ENCODE measurements at regions not wholly inside any gene's neighbourhood (a gene's known extent, or its start where the extent isn't known, plus 50 kb on each side); places are given as distances from the start of the nearest gene placed in this dataset.
"Not testable (repeated sequence)": the region's sequence is repeated elsewhere in the genome, so short reads cannot be mapped to it uniquely, and the experiment has no call there.

- Histone ChIP-seq H3K27ac (ENCODE audit: low read depth, low read length, poor library complexity, severe bottlenecking) (no peak overlapping the region), H3K36me3 (ENCODE audit: insufficient read depth, low read length) (no peaks in the 10 kb centered on the region), H3K4me2 (ENCODE audit: low read length) (no peak overlapping the region), H2AFZ (ENCODE audit: low read length) (no peak overlapping the region), H3K9me3 (ENCODE audit: low read length) (no peaks in the 10 kb centered on the region), H3K4me1 (ENCODE audit: insufficient read depth, low read length, poor library complexity, severe bottlenecking) (no peaks in the 10 kb centered on the region), H3K4me3 (ENCODE audit: low read depth, low read length, poor library complexity, severe bottlenecking) (no peak overlapping the region), H4K20me1 (ENCODE audit: insufficient read depth, low read length) (no peaks in the 10 kb centered on the region), H3K79me2 (ENCODE audit: insufficient read depth, low read depth, low read length) (no peaks in the 10 kb centered on the region), H3K9me2 (ENCODE audit: insufficient read depth, low read length) (no peaks in the 10 kb centered on the region)
- POLR2A ChIA-PET: no interaction called here
- CTCF ChIA-PET (ENCODE audit: unreplicated experiment): no interaction called here
- DNase-seq (ENCODE audit: low spot score): no peak
- intact Hi-C loops (cut with micrococcal nuclease; ENCODE audit: unreplicated experiment): no loop called here
- BruUV-seq (replicated peaks): no TSS peak
- TF ChIP-seq EZH2phosphoT487 (IDR thresholded peaks at IDR 0.05; ENCODE audit: borderline replicate concordance, low read depth, low read length): no peak
- TF ChIP-seq, protein P1, sequence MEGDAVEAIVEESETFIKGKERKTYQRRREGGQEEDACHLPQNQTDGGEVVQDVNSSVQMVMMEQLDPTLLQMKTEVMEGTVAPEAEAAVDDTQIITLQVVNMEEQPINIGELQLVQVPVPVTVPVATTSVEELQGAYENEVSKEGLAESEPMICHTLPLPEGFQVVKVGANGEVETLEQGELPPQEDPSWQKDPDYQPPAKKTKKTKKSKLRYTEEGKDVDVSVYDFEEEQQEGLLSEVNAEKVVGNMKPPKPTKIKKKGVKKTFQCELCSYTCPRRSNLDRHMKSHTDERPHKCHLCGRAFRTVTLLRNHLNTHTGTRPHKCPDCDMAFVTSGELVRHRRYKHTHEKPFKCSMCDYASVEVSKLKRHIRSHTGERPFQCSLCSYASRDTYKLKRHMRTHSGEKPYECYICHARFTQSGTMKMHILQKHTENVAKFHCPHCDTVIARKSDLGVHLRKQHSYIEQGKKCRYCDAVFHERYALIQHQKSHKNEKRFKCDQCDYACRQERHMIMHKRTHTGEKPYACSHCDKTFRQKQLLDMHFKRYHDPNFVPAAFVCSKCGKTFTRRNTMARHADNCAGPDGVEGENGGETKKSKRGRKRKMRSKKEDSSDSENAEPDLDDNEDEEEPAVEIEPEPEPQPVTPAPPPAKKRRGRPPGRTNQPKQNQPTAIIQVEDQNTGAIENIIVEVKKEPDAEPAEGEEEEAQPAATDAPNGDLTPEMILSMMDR (conservative IDR thresholded peaks at IDR 0.05; ENCODE audit: low read length): no peak
Measured at GRCh38 chr3:77746892-77747291, 707.0 kb downstream of the ROBO2 start.

- H3K36me3 ChIP-seq (ENCODE audit: insufficient read depth, low read length); H4K20me1 ChIP-seq (ENCODE audit: insufficient read depth, low read length); H3K4me2 ChIP-seq (ENCODE audit: low read length); H2AFZ ChIP-seq (ENCODE audit: low read length); H3K79me2 ChIP-seq (ENCODE audit: insufficient read depth, low read depth, low read length); H3K9me2 ChIP-seq (ENCODE audit: insufficient read depth, low read length); H3K4me3 ChIP-seq (ENCODE audit: low read depth, low read length, poor library complexity, severe bottlenecking); CTCF ChIA-PET (ENCODE audit: unreplicated experiment); H3K27ac ChIP-seq (ENCODE audit: low read depth, low read length, poor library complexity, severe bottlenecking); BruUV-seq (replicated peaks); H3K9me3 ChIP-seq (ENCODE audit: low read length); DNase-seq (ENCODE audit: low spot score); H3K4me1 ChIP-seq (ENCODE audit: insufficient read depth, low read length, poor library complexity, severe bottlenecking); intact Hi-C loops (cut with micrococcal nuclease; ENCODE audit: unreplicated experiment): not testable (repeated sequence)
- POLR2A ChIA-PET: interaction anchor here (0.5 kb wide), 1 partner anchor 306 kb away, joined by 3 read pairs; no protein-coding TSS in a partner anchor
Measured at GRCh38 chr3:77756397-77756975, 716.6 kb downstream of the ROBO2 start.

DNA sequence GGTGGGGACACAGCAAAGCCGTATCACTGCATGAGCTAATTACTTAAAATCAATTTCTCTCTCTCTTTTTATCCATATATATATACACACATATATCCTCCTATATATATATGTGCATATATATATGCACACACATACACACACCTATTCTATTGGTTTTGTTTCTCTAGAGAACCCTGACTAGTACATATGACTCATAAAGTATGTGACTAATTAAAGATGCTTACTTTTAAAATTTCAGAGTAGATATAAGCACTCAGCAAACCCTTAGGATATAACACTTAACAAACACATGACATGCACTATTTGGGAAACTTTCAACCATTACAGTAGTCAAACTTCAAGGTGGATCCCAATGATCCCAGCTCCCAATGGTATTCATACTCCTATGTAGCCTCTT is 732.6 kb downstream of the ROBO2 start:
- DNase-seq (ENCODE audit: low spot score): no peak
- no peaks in the 10 kb centered on the region for H3K4me1 ChIP-seq (ENCODE audit: insufficient read depth, low read length, poor library complexity, severe bottlenecking)
- no peaks in the 10 kb centered on the region for H3K79me2 ChIP-seq (ENCODE audit: insufficient read depth, low read depth, low read length)
- H3K9me2 ChIP-seq (ENCODE audit: insufficient read depth, low read length): no peaks in the 10 kb centered on the region
- no TSS peak for BruUV-seq (replicated peaks)
- no peaks in the 10 kb centered on the region for H3K36me3 ChIP-seq (ENCODE audit: insufficient read depth, low read length)
- TF ChIP-seq, protein P1 (conservative IDR thresholded peaks at IDR 0.05; ENCODE audit: low read length): no peak
- no peak for TF ChIP-seq EZH2phosphoT487 (IDR thresholded peaks at IDR 0.05; ENCODE audit: borderline replicate concordance, low read depth, low read length)
- H3K27ac ChIP-seq (ENCODE audit: low read depth, low read length, poor library complexity, severe bottlenecking): no peak overlapping the region
- ChIA-PET CTCF (ENCODE audit: unreplicated experiment) (no interaction called here), POLR2A (no interaction called here)
- intact Hi-C loops (cut with micrococcal nuclease; ENCODE audit: unreplicated experiment): no loop called here
- no peaks in the 10 kb centered on the region for H3K9me3 ChIP-seq (ENCODE audit: low read length)
- H4K20me1 ChIP-seq (ENCODE audit: insufficient read depth, low read length): no peaks in the 10 kb centered on the region
- no peak overlapping the region for H2AFZ ChIP-seq (ENCODE audit: low read length)
- H3K4me3 ChIP-seq (ENCODE audit: low read depth, low read length, poor library complexity, severe bottlenecking): no peak overlapping the region
- H3K4me2 ChIP-seq (ENCODE audit: low read length): no peak overlapping the region
